GM18861 (cell line): ENCODE measurements at regions not wholly inside any gene's neighbourhood (a gene's known extent, or its start where the extent isn't known, plus 50 kb on each side); places are given as distances from the start of the nearest gene placed in this dataset.

Experiments
- ATAC-seq: cut with Tn5 transposase; IDR thresholded peaks from one replicate; pipeline ENCODE4 v1.9.1; 2021; ENCODE audit not compliant: unreplicated experiment

DNA sequence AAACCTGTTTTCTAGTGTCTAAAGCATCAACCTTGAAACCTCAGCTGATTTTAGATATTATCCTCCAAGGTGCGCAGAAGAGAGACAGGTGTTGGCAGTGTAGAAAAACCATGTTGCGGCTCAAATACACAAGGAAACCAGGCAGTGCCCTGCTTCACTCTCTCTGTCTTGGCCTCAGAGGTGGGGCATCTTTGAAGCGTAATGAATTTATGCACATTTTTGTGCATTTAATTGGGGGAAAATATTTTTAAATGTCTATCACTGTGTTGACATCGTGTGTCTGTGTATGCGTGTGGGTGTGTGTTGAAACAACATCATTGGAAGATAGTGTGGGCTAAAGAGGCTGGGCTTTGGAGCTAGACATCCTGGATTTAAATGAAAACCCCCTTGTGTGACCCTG lies 334.0 kb upstream of the CHD6 start:
- no peak for ATAC-seq

DNA sequence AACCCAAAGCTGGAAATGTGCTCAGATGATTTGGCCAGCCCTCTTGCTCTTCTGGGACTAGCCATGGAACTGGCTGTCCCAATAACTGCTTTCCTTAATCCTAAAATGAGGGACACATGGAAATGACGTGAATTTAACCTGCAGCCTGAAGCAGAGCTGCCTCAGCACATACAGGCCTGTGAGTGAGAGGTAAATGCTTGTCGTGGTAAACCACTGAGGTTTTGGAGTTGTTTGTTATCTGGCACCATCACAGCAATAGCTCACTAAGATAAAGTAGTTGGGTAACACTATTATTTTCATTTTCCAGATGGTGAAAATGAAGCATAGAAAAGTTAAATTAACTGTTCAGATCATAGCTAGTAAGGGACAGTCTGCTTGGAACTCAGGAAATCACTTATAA lies 333.4 kb upstream of the CHD6 start:
- ATAC-seq: no peak

DNA sequence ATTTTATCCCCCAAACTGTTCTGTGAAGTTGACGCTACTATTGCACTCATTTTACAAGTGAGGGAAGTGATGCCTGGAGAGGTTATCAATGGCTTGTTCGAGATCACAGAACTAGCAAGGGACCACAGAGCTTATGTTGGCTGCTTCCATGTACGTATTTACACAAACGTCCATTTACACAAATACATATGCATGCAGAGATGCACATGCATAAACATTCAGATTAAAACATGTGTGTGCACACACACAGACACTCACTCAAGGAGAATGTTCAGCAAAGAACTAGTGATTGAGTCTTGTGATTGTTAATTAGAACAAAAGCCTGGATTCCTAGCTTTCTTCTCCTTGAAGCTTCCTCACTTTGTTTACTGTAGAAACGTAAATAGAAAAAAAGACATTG lies 321.5 kb upstream of the CHD6 start:
- ATAC-seq: no peak

DNA sequence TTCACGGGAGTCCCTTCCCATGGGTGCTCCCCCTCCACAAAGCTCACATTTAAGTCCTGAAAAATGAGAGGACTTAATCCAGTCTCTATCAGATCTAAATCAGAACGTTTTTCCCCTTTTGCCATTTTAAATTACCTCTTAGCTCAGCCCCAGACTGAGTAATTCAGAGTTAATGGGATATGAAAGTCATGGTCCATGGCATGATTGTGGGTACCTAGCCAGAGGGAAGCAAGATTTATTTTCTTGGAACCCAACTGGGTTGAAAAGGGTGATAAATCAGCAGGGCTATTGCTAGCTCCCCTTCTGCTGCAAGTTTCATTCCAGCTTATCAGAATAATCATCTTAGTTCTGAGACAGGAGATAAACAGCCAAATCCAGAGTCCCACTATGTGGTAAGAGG lies 320.2 kb upstream of the CHD6 start:
- ATAC-seq: no peak

DNA sequence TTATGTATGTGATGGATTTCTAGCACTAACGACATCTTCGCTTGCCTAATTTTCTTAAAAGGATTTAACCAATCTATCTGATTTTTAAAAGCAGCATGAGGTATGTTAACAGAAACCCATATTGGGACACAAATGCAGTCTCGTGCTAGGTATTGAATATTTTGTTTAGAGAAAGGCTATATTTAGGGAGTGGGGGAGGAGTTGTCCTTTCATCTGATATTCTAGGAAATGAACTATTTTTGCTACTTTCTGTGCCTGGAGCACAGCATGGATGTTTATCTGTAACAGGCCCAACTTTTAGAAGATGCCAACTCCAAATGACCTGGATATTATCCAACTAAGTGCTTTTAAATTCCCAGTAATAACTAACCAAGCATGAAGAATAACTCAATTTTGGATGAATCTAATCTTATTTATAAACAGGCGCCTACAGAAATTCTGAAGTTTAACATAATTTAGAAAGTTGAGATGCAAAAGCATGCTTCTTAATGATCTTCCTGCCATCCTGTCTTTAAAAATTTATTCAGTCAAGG lies 317.1 kb upstream of the CHD6 start:
- no peak for ATAC-seq

DNA sequence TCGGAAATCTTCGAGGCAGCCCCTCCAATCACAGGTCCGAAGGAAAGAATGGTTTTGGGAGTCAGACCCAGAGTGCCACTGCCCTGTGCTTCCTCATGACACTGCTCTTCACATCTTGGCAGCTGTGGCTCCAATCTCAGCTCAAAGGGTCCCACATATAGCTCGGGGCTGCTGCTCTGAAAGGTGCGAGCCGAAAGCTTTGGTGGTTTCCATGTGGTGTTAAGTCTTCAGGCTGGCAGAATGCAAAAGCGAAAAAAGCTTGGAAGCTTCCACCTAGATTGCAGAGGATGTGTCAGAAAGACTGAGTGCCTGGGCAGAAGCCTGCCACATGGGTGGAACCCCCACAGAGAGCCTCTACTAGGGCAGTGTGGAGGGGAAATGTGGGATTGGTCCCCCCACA lies 314.3 kb upstream of the CHD6 start:
- no peak for ATAC-seq

DNA sequence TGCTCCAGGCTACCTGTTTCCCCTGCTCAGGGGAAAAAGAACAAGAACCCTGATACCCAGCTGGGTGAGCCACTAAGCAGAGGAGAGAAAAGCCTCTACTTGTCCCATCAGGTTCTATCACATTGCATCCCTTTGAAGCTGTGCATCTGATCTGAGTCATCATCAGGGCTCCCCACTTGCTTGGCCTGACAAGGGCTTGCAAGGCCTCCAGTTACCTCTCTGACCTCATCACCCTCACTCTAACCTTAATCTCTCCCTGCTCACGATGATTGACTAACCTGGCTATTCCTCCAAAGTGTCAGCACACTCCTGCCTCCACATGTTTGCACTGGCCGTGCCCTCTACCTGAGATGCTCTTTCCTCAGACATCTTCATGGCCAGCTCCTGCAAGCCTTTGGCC lies 309.5 kb upstream of the CHD6 start:
- no peak for ATAC-seq

DNA sequence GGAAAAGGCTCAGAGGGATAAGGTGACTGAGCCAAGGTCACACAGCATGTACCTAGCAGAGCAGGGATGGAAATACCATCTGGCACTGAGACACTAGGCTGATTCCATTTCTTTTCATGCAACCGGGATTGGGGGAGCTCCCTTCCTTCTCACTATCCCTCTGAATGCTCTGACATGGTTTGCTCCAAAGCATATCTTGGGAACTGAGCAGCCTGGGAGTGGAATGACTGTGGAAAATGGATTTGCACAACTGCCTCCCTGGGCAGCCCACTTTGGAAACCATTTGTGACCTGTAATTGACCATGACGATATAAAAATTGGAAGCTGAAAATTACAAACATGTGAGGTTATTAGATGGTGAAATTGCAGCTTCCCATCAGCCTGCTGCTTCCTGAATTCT lies 309.0 kb upstream of the CHD6 start:
- no peak for ATAC-seq

DNA sequence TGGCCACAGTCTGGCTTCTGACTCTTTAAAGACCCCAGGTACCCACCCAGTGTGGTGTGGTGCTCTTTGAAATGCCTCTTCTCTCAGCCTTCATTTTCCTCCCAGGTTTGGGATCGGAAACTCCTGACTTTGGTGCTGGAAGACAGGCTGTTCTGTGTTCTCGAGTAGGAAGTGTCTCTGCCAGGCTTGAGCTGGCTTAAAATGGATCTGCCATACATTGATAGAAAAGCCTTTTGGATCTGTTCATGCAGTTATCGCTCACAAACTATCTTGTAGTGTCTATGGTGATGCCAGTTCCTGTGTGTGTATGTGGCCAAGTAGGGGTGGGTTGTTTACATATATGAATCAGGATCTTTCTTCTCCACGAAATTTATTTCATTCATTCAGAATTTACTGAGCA lies 307.3 kb upstream of the CHD6 start:
- no peak for ATAC-seq

DNA sequence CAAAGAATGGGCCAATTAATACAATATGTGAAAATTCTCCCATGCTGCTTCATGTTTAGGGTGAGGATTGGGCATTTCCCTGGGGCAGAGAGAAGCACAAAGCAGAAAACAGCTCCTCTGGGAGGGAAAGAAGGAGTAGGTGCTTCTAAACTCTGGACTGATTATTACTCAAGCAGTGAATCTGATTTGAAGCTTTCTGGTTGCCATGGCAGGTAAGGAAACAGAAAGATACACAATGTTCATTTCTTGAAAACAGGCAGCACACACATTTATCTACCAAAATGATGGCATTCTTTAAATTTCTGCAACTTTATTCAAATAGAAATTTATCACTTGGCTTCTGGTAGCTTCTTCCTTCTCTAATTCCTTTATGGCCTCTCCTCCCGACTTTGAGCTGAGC lies 305.4 kb upstream of the CHD6 start:
- no peak for ATAC-seq

DNA sequence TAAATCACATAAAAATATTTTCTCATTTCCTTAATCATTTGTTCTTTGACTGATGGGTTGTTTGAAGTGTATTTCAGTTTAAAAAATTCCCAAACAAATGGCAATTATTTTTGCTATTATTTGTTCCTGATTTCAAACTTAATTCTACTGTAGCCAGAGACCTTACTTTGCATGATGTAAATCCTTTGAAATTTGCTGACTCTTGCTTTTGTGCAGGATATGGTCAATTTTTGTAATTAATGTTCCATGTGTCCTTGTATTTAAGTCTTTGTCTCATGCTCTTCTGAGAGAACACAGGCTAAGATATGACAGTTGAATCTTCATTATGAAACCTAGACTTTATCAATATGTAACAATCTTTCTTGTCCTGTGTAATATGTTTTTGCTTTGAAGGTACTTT lies 295.0 kb upstream of the CHD6 start:
- ATAC-seq: no peak

DNA sequence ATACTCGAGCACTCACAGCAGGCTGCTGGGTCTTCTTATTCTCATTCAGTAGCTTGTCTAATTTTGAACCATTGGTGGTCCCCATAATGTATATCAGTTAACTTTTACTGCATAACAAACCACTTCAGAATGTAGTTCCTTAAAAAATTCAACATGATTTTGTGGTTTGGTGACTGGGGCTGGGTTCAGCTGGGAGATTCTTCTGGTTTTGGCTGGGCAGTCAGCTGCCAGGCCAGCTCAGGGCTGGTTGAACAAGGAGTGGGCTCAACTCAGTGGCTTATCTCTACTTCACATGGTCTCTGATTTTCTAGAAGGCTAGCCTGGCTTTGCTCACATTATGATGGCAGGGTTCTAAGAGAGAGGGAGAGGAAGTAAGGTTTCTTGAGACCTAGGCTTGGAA lies 292.4 kb upstream of the CHD6 start:
- no peak for ATAC-seq

DNA sequence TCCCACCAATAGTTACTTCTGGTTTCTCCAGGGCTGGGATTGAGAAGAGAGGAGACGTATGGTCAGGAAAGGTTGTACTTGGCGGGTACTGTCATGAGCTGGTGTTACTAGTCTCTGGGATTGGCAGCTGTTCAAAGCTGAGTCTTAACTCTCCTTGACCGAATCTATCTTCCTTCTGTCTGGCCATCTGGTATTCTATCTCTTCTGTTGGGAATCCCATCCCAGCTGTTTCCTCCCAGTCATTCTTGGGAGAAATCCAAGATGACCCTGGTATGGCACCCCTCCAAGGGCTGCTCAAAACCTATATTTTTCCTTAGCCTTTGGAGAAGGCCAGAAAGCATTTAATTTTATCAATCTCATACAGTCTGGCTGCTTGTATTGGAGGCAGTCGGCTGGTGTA lies 287.0 kb upstream of the CHD6 start:
- no peak for ATAC-seq

DNA sequence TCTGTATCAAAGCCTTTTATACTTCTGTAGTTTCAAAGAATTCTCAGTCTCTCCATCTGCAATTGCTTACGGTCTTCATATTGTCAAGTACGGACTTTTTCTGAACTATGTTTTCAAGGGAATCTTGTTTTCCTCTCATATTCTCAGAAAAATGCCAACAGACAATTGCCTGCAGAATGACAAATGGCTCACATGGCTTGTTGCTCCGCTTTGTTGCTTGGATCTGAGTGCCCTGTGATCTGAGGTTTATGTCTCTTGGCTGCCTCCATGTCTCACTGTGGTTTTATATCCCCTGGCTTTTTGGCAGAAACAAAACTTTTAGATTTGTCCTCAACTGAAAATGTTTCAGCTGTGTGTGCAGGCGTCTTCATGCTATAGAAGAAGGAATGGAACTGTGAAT lies 285.4 kb upstream of the CHD6 start:
- no peak for ATAC-seq

DNA sequence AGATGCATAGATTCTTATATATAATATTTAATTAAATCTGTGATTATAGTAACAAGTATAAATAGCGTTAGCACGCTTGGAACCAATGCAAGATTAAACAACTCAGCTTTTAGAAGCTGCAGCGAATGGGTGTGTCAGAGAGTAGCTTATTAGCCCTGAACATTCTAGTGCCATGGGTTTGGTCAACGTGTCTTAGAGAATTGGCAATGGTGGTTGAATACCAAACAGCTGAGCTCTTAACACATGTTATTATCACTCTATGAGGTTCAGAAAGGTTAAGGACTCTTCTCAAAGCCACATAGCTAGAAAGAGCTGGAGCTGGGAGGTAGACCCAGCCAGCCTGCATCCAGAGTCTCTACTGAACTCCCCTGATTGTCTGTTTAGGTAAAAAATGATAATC lies 284.2 kb upstream of the CHD6 start:
- ATAC-seq: no peak

DNA sequence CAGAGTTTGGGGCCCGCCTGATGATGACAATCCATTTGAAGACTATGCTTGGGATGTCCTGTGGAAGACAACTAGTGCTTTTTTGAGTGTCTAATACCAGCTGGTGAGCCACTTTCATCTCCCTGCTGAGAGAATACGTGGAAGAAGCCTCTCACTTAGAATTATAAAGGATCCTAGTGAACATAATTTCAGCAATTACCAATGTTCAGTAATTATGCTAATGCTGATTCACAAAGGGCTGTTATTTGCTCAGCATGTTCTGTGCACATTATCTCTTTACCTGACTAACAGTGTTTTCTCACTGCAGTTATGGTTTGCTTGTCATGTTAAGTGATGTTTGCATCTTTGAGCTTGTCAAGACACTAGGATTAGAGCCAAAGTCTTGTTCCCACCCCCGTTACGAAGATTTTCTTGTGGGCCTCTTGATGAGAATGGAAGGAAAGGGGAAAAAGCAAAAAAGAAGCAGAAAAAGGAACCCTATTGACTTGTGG lies 282.1 kb upstream of the CHD6 start:
- ATAC-seq: no peak

DNA sequence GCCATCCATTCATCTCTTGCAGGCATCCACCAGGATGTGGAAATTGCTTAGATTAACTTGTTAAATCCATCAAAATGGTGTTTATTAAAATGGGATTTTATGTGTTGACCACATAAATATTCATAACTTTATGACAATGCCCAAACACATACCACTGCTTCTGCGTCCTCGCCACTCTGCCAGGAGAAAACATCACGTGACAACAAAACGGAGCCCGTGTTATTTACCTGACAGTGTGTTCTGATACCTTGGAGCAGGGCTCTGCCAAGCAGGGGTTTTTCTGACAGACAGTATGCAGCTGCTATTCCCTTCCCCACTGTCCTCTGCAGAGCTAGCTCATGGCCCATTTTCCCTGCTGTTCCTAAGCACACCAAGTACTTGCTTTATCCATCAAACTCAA lies 279.5 kb upstream of the CHD6 start:
- no peak for ATAC-seq

DNA sequence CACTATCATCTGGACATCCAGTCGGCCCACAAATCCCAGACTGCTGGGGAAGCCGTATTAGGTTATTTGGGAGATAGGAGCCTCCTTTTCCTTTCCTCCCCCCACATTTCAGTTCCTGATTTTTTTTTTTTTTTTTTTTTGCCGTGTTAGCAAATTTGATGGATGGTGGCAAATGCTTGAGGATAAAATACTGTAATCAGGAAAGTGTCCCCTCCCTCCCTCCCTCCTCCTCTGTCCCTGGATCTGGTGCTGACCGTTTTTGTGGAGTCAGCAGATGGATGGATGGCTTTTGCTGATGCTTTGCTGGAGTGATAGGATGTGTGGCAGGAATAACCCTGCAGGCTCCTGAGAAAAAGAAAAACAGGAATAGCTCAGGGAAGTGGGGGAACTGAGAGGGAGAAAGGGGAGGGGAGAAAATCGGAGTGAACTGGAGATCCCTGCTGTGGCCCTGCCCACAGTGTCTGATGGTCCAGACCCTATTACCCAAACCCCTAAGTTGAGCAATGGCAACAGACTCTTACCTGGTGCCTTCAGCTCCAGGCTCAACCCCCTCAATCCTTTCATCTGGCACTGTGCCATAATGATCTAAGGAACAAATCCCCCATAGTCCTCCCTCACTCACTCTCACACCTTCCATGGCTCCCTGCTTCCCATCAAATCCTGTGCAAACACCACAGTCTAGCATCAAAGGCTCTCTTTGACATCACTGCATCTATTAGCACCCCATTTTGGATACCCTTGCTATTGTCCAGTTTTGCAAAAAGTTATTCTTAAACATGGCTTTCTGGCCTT lies 277.3 kb upstream of the CHD6 start:
- ATAC-seq: no peak

DNA sequence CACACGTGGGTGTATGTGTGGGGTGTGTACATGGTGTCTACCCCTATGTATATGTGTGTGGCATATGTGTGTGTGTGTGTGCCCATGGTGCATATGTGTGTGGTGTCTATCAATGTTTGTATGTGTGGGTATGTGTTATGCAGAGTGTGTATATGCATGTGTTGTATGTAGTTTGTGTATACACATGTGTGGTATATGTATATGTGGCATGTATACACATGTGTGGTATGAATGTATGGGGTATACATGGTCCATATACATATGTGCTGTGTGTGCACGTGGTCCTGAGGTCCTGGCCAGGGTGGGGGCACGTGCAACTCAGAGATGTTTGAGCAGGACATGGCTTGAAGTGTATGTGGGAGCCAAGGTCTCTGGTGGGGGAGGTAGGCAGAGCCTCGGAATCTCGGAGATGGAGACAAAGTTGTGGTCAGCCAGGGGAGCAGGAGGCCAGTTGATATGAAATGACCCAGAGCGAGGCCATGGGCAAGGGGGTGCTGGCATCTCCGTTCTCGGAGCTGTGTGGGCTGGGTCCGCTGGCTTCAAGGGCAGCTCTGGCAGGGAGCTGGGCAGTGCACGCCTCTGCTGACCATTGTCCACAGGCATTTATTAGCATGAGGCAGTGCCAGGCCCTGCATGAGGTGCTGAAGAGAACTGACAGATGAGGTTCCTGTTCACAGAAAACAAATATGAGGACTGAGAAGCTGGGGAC lies 276.2 kb upstream of the CHD6 start:
- no peak for ATAC-seq

DNA sequence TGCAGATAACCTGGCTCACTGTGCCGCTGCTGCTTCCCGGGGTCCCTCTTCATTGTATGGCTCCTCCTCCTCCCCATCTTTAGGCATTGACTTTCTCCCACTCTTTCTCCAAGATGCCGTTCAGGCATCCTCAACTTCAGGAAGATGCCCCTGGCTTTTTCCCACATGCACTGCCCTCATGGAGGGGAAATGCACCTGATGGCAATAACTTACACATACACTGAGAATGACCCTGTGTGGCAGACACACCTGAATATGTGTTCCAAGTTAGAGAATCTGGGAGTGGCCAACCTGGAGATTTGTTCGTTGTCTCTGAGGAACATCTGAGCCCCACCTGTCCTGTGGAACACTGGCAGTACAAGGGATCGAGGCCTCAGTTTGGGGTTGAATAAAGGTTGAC lies 273.9 kb upstream of the CHD6 start:
- ATAC-seq: no peak

DNA sequence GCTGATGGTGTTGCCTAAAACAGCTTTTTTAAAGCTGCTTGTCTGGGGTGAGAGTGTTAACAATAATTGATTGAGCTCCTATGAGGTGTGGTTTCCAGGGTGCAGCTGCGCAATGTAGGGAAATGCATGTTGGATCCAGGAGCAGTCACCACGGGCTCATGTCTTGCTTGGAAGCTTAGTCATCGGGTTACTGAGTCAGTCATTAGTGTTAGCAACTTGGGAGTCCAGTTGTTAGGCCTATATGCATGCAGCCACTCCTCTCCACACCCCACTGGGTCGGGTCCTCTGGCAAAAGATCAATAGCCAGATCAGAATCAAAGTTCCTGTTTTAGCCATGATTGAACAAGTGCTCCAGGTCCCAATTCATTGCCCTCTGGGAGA lies 271.7 kb upstream of the CHD6 start:
- ATAC-seq: no peak

DNA sequence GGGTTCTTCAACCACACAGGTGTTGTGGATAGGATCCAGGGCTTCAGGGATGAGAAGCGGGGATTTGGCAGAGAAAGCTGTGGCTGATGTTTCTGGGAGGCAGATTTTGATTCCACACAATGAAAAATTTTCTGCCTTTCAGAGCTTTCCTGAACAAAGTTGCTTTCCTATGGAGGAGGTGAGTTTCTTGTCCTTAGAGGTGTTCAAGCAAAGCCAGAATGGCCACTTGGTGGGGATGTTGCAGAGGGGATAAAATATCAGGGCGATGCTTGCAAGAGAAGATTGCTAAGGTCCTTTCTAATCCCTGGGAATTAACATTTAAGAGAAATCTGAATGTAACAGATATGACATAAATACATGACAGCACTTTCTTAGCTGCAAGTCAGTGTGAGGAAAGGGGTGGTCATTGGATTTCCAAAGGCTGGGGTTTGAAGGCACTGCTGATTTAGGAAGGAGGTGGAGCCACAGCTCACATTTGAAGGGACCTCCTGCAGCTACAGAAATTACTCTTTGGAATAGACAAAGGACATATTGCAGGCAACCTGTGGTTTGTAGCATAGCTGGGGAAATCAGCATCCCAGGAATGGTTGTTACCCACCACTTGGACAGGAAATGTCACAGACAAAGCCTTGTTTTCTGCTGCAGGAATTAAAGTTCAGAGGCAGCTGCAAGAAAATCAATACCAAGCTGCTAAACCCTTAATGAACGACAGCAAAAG lies 271.1 kb upstream of the CHD6 start:
- no peak for ATAC-seq
